ENCODE measurements at regions not wholly inside any gene's neighbourhood (a gene's known extent, or its start where the extent isn't known, plus 50 kb on each side); places are given as distances from the start of the nearest gene placed in this dataset.

DNA sequence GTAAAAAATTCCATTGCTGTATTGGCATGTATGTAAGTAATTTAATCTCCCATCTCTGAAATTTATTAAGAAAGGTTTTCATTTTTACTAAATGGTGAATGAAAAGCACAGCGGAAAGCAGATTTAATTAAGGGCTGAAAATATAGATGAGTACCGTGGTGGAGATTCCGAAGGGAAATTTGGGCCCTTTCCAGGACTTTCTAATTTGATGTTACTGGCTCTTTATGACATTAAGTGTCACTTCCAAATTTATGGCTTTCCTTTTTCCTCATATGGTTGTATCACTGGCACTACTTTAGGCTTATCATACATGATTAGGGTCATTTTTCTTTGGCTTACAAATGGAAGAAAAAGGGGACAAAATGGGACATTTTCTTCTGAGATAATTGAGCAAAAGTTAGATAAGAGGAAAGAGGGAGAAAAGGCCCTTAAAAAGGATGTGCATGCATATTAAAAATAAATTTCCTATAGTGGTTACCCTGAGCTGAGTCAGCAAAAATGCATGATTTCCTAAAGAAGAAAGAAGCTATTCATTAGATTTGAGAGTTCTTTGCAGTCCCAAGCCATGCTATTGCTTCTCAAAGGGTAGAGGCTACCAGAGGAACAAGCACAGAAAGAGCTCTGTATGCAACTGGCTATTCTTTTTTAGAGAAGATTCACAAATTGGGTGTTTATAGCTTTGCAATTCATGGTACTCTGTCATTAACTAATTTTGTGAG, 74.9 kb upstream of the CNIH3 start:
- DNase-seq = no peak
- TF ChIP-seq, protein P1, sequence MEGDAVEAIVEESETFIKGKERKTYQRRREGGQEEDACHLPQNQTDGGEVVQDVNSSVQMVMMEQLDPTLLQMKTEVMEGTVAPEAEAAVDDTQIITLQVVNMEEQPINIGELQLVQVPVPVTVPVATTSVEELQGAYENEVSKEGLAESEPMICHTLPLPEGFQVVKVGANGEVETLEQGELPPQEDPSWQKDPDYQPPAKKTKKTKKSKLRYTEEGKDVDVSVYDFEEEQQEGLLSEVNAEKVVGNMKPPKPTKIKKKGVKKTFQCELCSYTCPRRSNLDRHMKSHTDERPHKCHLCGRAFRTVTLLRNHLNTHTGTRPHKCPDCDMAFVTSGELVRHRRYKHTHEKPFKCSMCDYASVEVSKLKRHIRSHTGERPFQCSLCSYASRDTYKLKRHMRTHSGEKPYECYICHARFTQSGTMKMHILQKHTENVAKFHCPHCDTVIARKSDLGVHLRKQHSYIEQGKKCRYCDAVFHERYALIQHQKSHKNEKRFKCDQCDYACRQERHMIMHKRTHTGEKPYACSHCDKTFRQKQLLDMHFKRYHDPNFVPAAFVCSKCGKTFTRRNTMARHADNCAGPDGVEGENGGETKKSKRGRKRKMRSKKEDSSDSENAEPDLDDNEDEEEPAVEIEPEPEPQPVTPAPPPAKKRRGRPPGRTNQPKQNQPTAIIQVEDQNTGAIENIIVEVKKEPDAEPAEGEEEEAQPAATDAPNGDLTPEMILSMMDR (IDR thresholded peaks at IDR 0.05) = no peak
- TF ChIP-seq POLR2A (IDR thresholded peaks at IDR 0.05) = no peak
- no peaks in the 10 kb centered on the region for H3K4me1 ChIP-seq
- H3K36me3 ChIP-seq = no peaks in the 10 kb centered on the region
- H3K27me3 ChIP-seq = no peaks in the 10 kb centered on the region
- no peak overlapping the region for H3K4me3 ChIP-seq
- no peaks in the 10 kb centered on the region for H3K9me3 ChIP-seq
- no peak overlapping the region for H3K27ac ChIP-seq

DNA sequence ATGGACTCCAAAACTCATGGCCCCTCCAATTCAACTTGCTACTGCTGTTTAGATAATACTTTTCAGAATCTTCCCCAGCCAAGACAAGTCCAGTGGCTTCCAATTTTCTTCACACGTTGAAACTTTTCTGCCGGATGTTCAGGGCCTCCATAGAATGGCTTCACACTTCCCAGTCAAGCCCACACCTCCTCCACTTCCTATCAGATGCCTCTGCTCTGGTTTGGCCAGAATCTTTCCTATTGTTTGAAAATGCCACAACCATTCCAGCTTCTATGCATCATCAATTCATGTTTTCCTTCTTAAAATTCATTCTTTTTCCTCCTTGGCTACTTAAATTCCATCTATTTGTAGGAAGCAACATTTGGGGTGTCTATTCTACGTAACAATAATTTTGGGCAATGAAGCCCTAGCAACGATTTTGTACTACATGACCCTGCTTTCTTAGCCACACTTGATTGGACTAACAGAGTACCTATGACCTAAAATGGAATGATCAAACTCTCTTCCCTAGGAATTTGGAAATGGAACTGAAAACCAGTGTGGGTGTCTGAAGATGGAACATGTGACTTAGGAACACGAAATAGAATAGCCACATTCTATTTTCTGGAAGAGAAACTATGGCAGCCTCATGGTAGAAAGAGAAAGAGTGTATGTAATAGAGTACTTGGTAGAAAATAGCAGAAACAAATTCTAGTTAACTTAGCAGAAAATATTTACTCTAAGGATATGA, 74.1 kb upstream of the CNIH3 start:
- H3K4me1 ChIP-seq = no peaks in the 10 kb centered on the region
- H3K9me3 ChIP-seq = no peaks in the 10 kb centered on the region
- H3K36me3 ChIP-seq = no peaks in the 10 kb centered on the region
- DNase-seq = no peak
- H3K27me3 ChIP-seq = no peaks in the 10 kb centered on the region
- H3K4me3 ChIP-seq = no peak overlapping the region
- TF ChIP-seq, protein P1 (IDR thresholded peaks at IDR 0.05) = no peak
- TF ChIP-seq POLR2A (IDR thresholded peaks at IDR 0.05) = no peak
- no peak overlapping the region for H3K27ac ChIP-seq

DNA sequence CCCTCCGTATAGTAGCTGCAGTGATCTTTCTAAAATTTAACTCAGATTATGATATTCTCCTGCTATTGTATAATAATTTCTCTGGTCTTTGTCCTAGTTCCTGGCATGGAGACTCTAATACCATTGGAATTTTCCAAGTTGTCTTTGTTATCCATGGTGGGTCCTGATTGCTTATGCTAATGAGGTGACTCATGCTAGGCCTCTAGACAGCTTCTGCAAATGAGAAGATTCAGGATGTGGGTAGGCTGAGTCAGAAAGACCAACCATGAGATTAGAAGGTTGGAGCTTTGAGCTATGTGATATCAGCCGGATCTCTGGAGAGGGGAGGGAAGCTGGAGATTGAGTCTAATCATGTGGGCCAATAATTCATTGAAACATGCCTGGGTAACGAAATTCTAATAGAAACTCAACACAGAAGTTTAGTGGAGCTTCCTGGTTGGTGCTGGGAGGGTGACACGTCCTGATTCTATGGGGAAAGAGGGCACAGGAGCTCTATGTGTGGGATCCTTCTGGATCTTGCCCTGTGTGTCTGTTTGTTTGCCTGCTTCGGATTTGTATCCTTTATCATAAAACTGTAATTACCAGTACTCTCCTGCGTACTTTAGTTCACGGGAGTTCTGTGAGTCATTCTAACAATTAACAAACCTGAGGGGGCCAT, 73.2 kb upstream of the CNIH3 start:
- H3K36me3 ChIP-seq = no peaks in the 10 kb centered on the region
- no peak for DNase-seq
- TF ChIP-seq, protein P1 (IDR thresholded peaks at IDR 0.05) = no peak
- no peak for TF ChIP-seq POLR2A (IDR thresholded peaks at IDR 0.05)
- no peaks in the 10 kb centered on the region for H3K27me3 ChIP-seq
- no peak overlapping the region for H3K27ac ChIP-seq
- H3K4me1 ChIP-seq = no peaks in the 10 kb centered on the region
- no peaks in the 10 kb centered on the region for H3K9me3 ChIP-seq
- H3K4me3 ChIP-seq = no peak overlapping the region

DNA sequence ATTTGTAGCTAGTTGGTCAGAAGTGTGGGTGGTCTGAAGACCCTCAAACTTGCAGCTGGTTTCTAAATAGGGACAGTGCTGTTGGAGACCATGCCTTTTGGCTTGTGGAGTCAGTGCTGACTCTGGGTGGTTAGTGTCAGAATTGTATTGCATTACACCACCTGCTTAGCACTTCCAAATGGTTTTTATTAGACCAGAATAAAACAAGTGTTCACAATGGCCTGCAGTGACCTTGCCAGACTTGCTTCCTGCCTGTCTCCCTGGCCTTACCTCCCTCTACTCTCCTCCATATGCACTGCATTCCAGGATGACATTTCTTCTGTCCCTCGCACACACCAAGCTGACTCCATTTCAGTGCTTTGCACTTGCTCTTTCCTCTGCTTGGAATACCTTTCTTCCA, 72.7 kb upstream of the CNIH3 start:
- TF ChIP-seq, protein P1 (IDR thresholded peaks at IDR 0.05) = no peak
- TF ChIP-seq POLR2A (IDR thresholded peaks at IDR 0.05) = no peak
- no peak for DNase-seq
- no peak overlapping the region for H3K4me3 ChIP-seq
- H3K27ac ChIP-seq = no peak overlapping the region
- H3K27me3 ChIP-seq = no peaks in the 10 kb centered on the region
- H3K4me1 ChIP-seq = no peaks in the 10 kb centered on the region
- no peaks in the 10 kb centered on the region for H3K9me3 ChIP-seq
- H3K36me3 ChIP-seq = no peaks in the 10 kb centered on the region

DNA sequence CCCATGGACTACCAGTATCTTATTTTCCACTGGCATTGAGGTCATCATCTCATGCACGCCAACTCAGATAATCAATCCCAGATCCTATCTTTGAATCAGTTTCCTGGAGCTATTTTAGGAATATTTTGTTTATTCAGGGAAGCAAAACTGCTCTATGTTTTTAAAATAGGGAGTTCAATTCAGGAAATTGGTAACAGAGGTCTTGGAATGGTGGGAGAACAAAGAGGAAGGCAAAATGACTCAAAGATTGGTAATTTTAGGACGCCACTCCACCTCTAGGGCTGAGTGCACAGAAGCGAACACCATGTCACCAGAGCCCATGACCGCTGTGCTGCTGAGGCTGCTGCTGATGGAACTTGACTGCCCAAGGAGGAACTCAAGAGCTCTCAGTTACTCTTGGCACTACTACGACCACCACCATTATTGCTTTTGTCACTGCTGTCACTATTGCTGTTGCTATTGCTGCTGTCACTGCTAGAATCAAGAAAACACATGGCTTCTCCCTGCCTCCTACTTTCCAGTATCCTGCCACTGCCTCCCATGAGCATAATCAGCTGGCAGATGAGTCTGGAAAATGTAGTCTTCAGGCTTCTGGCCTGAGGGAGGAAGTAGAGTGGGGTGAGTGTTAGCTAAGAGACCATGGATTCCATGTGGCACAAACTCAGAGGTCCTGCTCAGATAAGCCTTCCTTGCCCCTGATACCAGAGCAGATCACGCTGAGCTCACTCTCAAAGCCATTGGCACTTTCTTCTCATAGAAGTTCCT, 71.6 kb upstream of the CNIH3 start:
- Histone ChIP-seq H3K27ac (no peak overlapping the region), H3K36me3 (no peaks in the 10 kb centered on the region), H3K27me3 (no peaks in the 10 kb centered on the region), H3K9me3 (no peaks in the 10 kb centered on the region), H3K4me3 (no peak overlapping the region), H3K4me1 (no peaks in the 10 kb centered on the region)
- TF ChIP-seq POLR2A (IDR thresholded peaks at IDR 0.05) = no peak
- TF ChIP-seq, protein P1 (IDR thresholded peaks at IDR 0.05) = no peak
- no peak for DNase-seq

Data from Peyer's patch (tissue), 4 donors.